Endothelial cell (in vitro differentiated cells): ENCODE measurements at regions not wholly inside any gene's neighbourhood (a gene's known extent, or its start where the extent isn't known, plus 50 kb on each side); places are given as distances from the start of the nearest gene placed in this dataset.

ENCODE experiments used
- DNase-seq: peaks from one replicate; pipeline ENCODE4 v3.0.0; 2021; ENCODE audit warnings: low spot score
- H3K27ac Mint-ChIP-seq: one replicate; pipeline ENCODE4 v1.8.0; 2021; ENCODE audit warnings: mixed read lengths, inconsistent platforms; ENCODE audit not compliant: unreplicated experiment
- H3K27me3 Mint-ChIP-seq: one replicate; pipeline ENCODE4 v1.8.0; 2021; ENCODE audit warnings: mild to moderate bottlenecking, moderate library complexity, mixed read lengths, inconsistent platforms; ENCODE audit not compliant: unreplicated experiment
- H3K36me3 Mint-ChIP-seq: one replicate; pipeline ENCODE4 v1.8.0; 2021; ENCODE audit warnings: mild to moderate bottlenecking, low read depth, mixed read lengths, inconsistent platforms; ENCODE audit not compliant: unreplicated experiment
- H3K4me1 Mint-ChIP-seq: one replicate; pipeline ENCODE4 v1.8.0; 2021; ENCODE audit warnings: mild to moderate bottlenecking, mixed read lengths, inconsistent platforms; ENCODE audit not compliant: unreplicated experiment
- H3K4me3 Mint-ChIP-seq: one replicate; pipeline ENCODE4 v1.8.0; 2021; ENCODE audit warnings: mild to moderate bottlenecking, mixed read lengths, inconsistent platforms; ENCODE audit not compliant: unreplicated experiment
- H3K9me3 Mint-ChIP-seq: one replicate; pipeline ENCODE4 v1.8.0; 2021; ENCODE audit warnings: mixed read lengths, inconsistent platforms; ENCODE audit not compliant: unreplicated experiment
- CTCF ChIP-seq: fragments of 200-600 bp; sonication (generic); IDR thresholded peaks from one replicate; pipeline ENCODE4 v1.5.0; 2021; ENCODE audit warnings: antibody characterized with exemption; ENCODE audit not compliant: unreplicated experiment

- no peak for TF ChIP-seq CTCF
- no peaks in the 10 kb centered on the region for H3K36me3 Mint-ChIP-seq
- H3K27me3 Mint-ChIP-seq: no peaks in the 10 kb centered on the region
Measured at GRCh38 chr18:24972577-24972976, 379.4 kb downstream of the ZNF521 start.

DNA sequence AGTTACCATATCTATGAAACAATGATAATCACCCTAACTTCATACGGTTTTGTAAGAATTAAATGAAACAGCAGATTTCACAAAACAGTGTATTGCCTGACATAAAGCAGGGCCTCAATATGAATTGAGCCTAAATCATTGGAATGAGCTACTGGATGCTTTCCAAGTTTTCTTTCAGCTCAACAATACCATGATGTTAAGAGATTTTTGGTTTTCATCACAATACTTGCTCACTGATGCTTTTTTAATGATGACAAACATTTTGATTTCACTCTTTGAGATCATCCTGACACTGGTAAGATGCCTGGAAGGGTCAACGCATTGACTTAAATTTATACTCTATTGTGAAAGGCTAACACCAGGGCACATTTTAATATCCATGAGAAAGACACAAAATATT is 377.5 kb downstream of the ZNF521 start:
- no peaks in the 10 kb centered on the region for H3K36me3 Mint-ChIP-seq

More at GRCh38 chr18:24972577-24972976, 379.4 kb downstream of the ZNF521 start:
- H3K27ac Mint-ChIP-seq: no peak overlapping the region
- no peak for DNase-seq
- no peaks in the 10 kb centered on the region for H3K9me3 Mint-ChIP-seq
- H3K4me3 Mint-ChIP-seq: no peak overlapping the region
- H3K4me1 Mint-ChIP-seq: no peaks in the 10 kb centered on the region

GRCh38 chr18:24975496-24976372 is 376.2 kb downstream of the ZNF521 start:
- Mint-ChIP-seq H3K4me1 (no peaks in the 10 kb centered on the region), H3K27ac (no peak overlapping the region), H3K27me3 (no peaks in the 10 kb centered on the region), H3K9me3 (no peaks in the 10 kb centered on the region), H3K4me3 (no peak overlapping the region), H3K36me3 (no peaks in the 10 kb centered on the region)
- no peak for TF ChIP-seq CTCF
- DNase-seq: no peak

More for the DNA sequence above, 377.5 kb downstream of the ZNF521 start:
- no peak overlapping the region for H3K4me3 Mint-ChIP-seq
- H3K27me3 Mint-ChIP-seq: no peaks in the 10 kb centered on the region
- no peak for DNase-seq
- H3K9me3 Mint-ChIP-seq: no peaks in the 10 kb centered on the region
- TF ChIP-seq CTCF: no peak
- no peak overlapping the region for H3K27ac Mint-ChIP-seq
- no peaks in the 10 kb centered on the region for H3K4me1 Mint-ChIP-seq

DNA sequence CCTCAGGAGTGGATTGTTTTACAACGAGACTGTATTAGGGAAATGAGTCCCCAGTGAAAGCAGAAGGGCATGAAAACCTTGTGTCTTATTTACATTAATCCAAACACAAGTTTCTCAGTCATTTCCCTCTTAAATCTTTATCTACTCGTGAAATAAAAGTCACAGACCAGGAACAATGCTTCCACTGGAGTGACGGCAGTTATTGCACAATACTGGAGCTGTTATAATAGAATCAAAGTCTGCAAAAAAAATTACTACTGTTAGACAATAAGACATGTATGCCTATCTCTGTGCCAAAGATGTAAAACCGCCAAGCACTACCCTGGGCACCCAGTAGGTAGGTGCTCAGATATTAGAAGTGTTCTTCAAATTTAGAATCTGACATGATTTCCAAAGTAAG is 375.5 kb downstream of the ZNF521 start:
- TF ChIP-seq CTCF: no peak
- no peaks in the 10 kb centered on the region for H3K27me3 Mint-ChIP-seq

DNA sequence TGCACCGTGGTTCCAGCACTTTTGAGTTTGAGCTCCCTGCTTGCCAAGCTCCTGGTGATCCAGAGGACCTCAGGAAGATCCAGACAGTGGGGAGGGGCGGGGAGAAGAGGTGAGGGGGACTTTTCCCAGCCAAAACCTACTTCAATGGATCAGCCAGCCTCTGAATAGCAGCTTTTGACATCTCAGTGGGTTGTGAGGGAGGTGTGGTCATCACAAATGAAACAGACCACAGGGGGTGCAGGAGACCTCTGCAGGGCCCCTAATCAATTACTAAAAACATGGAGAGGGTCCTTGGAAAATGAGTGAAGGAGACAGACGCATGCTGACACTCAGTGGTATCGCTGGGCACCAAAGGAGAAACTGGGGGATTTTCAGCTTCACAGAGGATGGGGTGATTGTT is 372.7 kb downstream of the ZNF521 start:
- Mint-ChIP-seq H3K4me1 (no peaks in the 10 kb centered on the region), H3K36me3 (no peaks in the 10 kb centered on the region), H3K4me3 (no peak overlapping the region), H3K9me3 (no peaks in the 10 kb centered on the region), H3K27ac (no peak overlapping the region), H3K27me3 (no peaks in the 10 kb centered on the region)
- no peak for DNase-seq
- TF ChIP-seq CTCF: no peak

More for the DNA sequence above, 375.5 kb downstream of the ZNF521 start:
- Mint-ChIP-seq H3K9me3 (no peaks in the 10 kb centered on the region), H3K36me3 (no peaks in the 10 kb centered on the region), H3K4me1 (no peaks in the 10 kb centered on the region), H3K4me3 (no peak overlapping the region), H3K27ac (no peak overlapping the region)
- no peak for DNase-seq
